Hepatocyte (in vitro differentiated cells): ENCODE measurements at regions not wholly inside any gene's neighbourhood (a gene's known extent, or its start where the extent isn't known, plus 50 kb on each side); places are given as distances from the start of the nearest gene placed in this dataset.

ENCODE experiments used
- DNase-seq: peaks from one replicate; pipeline ENCODE4 v3.0.0-alpha.2; 2016; ENCODE audit warnings: low spot score
- H2AFZ ChIP-seq: fragments of 200-600 bp; sonication (generic); 2 replicates; pipeline ENCODE4 v1.6.0; 2016; ENCODE audit warnings: antibody characterized with exemption, mild to moderate bottlenecking
- H3K27ac ChIP-seq: fragments of 200-600 bp; sonication (generic); 2 replicates; pipeline ENCODE4 v1.5.1; 2016; ENCODE audit warnings: mild to moderate bottlenecking
- H3K27me3 ChIP-seq: fragments of 200-600 bp; sonication (generic); 2 replicates; pipeline ENCODE4 v1.6.1; 2016
- H3K36me3 ChIP-seq: fragments of 200-600 bp; sonication (generic); replicated peaks from 2 replicates; pipeline ENCODE4 v1.5.1; 2016; ENCODE audit warnings: low read depth; ENCODE audit not compliant: insufficient read depth
- H3K4me1 ChIP-seq: fragments of 200-600 bp; sonication (generic); 2 replicates; pipeline ENCODE4 v1.5.1; 2016; ENCODE audit warnings: mild to moderate bottlenecking, moderate library complexity; ENCODE audit not compliant: insufficient read depth
- H3K4me2 ChIP-seq: fragments of 200-600 bp; sonication (generic); 2 replicates; pipeline ENCODE4 v1.6.0; 2016
- H3K4me3 ChIP-seq: fragments of 200-600 bp; sonication (generic); 2 replicates; pipeline ENCODE4 v1.5.1; 2016; ENCODE audit warnings: mild to moderate bottlenecking
- H3K79me2 ChIP-seq: fragments of 200-600 bp; sonication (generic); 2 replicates; pipeline ENCODE4 v1.6.0; 2017; ENCODE audit warnings: mild to moderate bottlenecking
- H3K9me2 ChIP-seq: fragments of 200-600 bp; sonication (generic); replicated peaks from 2 replicates; pipeline ENCODE4 v1.6.0; 2017; ENCODE audit warnings: mild to moderate bottlenecking; ENCODE audit not compliant: insufficient read depth
- H3K9me3 ChIP-seq: fragments of 200-600 bp; sonication (generic); 2 replicates; pipeline ENCODE4 v1.5.1; 2016; ENCODE audit warnings: low read depth, mild to moderate bottlenecking
- H4K20me1 ChIP-seq: fragments of 200-600 bp; sonication (generic); 2 replicates; pipeline ENCODE4 v1.6.0; 2016; ENCODE audit warnings: mild to moderate bottlenecking; ENCODE audit not compliant: insufficient read depth, poor library complexity, severe bottlenecking
- CTCF ChIP-seq: fragments of 200-600 bp; sonication (generic); IDR thresholded peaks from 2 replicates; pipeline ENCODE4 v1.5.1; 2016; ENCODE audit warnings: antibody characterized with exemption, mild to moderate bottlenecking; ENCODE audit not compliant: poor library complexity
- EZH2 ChIP-seq: fragments of 200-600 bp; sonication (generic); IDR thresholded peaks from 2 replicates; pipeline ENCODE4 v1.6.1; 2016; ENCODE audit warnings: antibody characterized with exemption, mild to moderate bottlenecking, borderline replicate concordance
- EZH2phosphoT487 ChIP-seq: fragments of 200-600 bp; sonication (generic); IDR thresholded peaks from one replicate; pipeline ENCODE4 v1.6.1; 2018; ENCODE audit warnings: antibody characterized with exemption, mild to moderate bottlenecking, low read depth, moderate library complexity; ENCODE audit not compliant: unreplicated experiment, severe bottlenecking
- WGBS: methylation state at CpG from one replicate; pipeline ENCODE4 v1.1.6; 2016; ENCODE audit warnings: low lambda C conversion rate; ENCODE audit errors: missing lambda C conversion rate; 5-methylcytosine and 5-hydroxymethylcytosine counted together

GRCh38 chr2:239466755-239467271 lies 66.0 kb upstream of the HDAC4 start:
- Histone ChIP-seq H3K9me2 (no peaks in the 10 kb centered on the region), H3K4me2 (no peak overlapping the region), H3K9me3 (no peaks in the 10 kb centered on the region), H3K79me2 (no peaks in the 10 kb centered on the region), H3K36me3 (no peaks in the 10 kb centered on the region), H4K20me1 (no peaks in the 10 kb centered on the region), H3K27me3 (no peaks in the 10 kb centered on the region), H2AFZ (no peak overlapping the region), H3K4me3 (no peak overlapping the region), H3K27ac (no peak overlapping the region), H3K4me1 (no peaks in the 10 kb centered on the region)
- DNase-seq, result no peak
- TF ChIP-seq CTCF (no peak), EZH2phosphoT487 (no peak), EZH2 (no peak)
- WGBS, result 85% methylated on average over 14 of the region's 14 CpGs

DNA sequence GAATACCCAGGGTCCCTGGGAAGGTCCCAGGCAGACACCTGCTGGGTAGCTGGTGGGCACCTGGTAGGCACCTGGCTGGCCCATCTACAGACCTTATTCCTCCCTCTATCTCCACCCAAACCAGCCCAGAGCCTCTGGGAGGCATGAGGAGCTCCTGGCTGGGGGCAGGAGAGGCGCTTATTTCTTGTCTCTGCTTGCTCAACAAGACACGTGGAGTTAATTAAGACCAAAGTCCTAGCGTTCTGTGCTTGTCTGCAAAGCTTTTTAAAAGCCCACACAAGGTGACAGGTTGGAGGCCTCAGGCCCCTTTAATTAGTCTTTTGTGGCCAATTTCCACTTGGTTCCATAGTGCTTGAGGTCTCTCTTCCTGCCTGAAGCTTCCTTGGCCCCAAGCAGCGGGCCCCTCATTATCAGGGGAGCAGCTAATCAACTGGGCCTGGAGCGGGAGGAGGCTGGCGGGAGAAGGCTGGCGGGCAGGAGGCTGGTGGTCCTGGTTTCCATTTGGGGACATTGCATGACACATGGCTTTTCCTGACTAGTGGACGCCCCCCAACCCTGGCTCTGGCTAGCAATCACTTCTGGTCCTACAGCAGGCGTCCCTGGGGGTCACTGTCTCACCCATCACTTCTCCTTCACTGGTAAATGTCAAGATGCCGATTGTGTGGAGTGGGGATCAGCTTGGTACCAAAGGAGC lies 65.4 kb upstream of the HDAC4 start:
- H3K4me3 ChIP-seq, result no peak overlapping the region
- H3K27ac ChIP-seq, result no peak overlapping the region
- H2AFZ ChIP-seq, result no peak overlapping the region
- no peak for DNase-seq
- H3K36me3 ChIP-seq, result no peaks in the 10 kb centered on the region
- H3K9me2 ChIP-seq, result no peaks in the 10 kb centered on the region
- WGBS, result 74% methylated on average over 10 of the region's 10 CpGs
- H3K27me3 ChIP-seq, result no peaks in the 10 kb centered on the region
- H4K20me1 ChIP-seq, result no peaks in the 10 kb centered on the region
- H3K4me1 ChIP-seq, result no peaks in the 10 kb centered on the region
- TF ChIP-seq EZH2, result no peak
- H3K79me2 ChIP-seq, result no peaks in the 10 kb centered on the region
- no peaks in the 10 kb centered on the region for H3K9me3 ChIP-seq
- no peak overlapping the region for H3K4me2 ChIP-seq

GRCh38 chr2:239465017-239466001 lies 64.5 kb upstream of the HDAC4 start:
- Histone ChIP-seq H3K36me3 (no peaks in the 10 kb centered on the region), H3K4me2 (no peak overlapping the region), H3K4me3 (no peak overlapping the region), H3K9me2 (no peaks in the 10 kb centered on the region), H3K79me2 (no peaks in the 10 kb centered on the region), H2AFZ (no peak overlapping the region), H3K4me1 (no peaks in the 10 kb centered on the region), H3K9me3 (no peaks in the 10 kb centered on the region), H3K27me3 (no peaks in the 10 kb centered on the region), H4K20me1 (no peaks in the 10 kb centered on the region), H3K27ac (no peak overlapping the region)
- 84% methylated on average over 31 of the region's 31 CpGs for WGBS
- DNase-seq, result no peak
- TF ChIP-seq EZH2 (no peak), CTCF (no peak), EZH2phosphoT487 (no peak)
